K562 (cell line): ENCODE measurements at regions not wholly inside any gene's neighbourhood (a gene's known extent, or its start where the extent isn't known, plus 50 kb on each side); places are given as distances from the start of the nearest gene placed in this dataset.

Source experiments
- ATAC-seq: fragments of 200-7000 bp; cut with Tn5 transposase; 3 replicates; pipeline ENCODE4 v1.9.1; 2020; ENCODE audit warnings: moderate library complexity
- BruUV-seq: library from RNA; stranded (reverse); fragments of 400-500 nt; replicated peaks from 2 replicates; lab custom pipeline; 2021; lab: Mats Ljungman, UMichigan
- CTCF ChIA-PET: fragments of 300-600 bp; formaldehyde crosslinking; extraction: SDS; loops from one replicate; lab custom pipeline; 2021; ENCODE audit warnings: low intra/inter-chr PET ratio; lab: Yijun Ruan, JAX
- POLR2A ChIA-PET: fragments of 300-600, 350-650 bp; sonication (Branson Sonifier 250); formaldehyde crosslinking; extraction: SDS; loops from one replicate; lab custom pipeline; 2021; ENCODE audit warnings: antibody characterized with exemption, inconsistent platforms; lab: Yijun Ruan, JAX
- DNase-seq, 4 experiments: peaks; one replicate each; pipeline versions ENCODE4 v3.0.0 to v3.0.0-alpha.2; 2011 to 2018; ENCODE audit warnings: low spot score in 3 of 4, mixed read lengths in 3 of 4; ENCODE audit errors: extremely low read depth in 1 of 4
- FAIRE-seq: peaks from 2 replicates; lab custom pipeline; 2011; peaks lifted over from hg19 to GRCh38; lab: Jason Lieb, UNC
- H2AFZ ChIP-seq: 2 replicates; pipeline ENCODE4 v1.6.0; 2011; ENCODE audit warnings: low read depth, low read length, control low read depth, inconsistent platforms
- H3K27ac ChIP-seq: fragments of 200-600 bp; 3 replicates; pipeline ENCODE4 v1.8.0; 2011; ENCODE audit warnings: low read depth, mild to moderate bottlenecking, control low read depth, inconsistent platforms, low read length, moderate library complexity, mixed read lengths; ENCODE audit errors: extremely low read depth
- H3K27me3 ChIP-seq, 2 experiments: fragments of 300-600 bp in 1 of 2; 2 replicates in 1 of 2; 3 replicates in 1 of 2; pipeline versions ENCODE4 v1.6.0 to v1.8.0; 2011; ENCODE audit warnings: inconsistent platforms in 2 of 2, low read length in 2 of 2, mild to moderate bottlenecking in 1 of 2, mixed read lengths in 1 of 2, moderate library complexity in 1 of 2; ENCODE audit not compliant: control insufficient read depth in 2 of 2, insufficient read depth in 2 of 2
- H3K36me3 ChIP-seq: fragments of 300-600 bp; 3 replicates; pipeline ENCODE4 v1.8.0; 2011; ENCODE audit warnings: mild to moderate bottlenecking, low read length, inconsistent platforms; ENCODE audit not compliant: control insufficient read depth, insufficient read depth
- H3K4me1 ChIP-seq, 2 experiments: fragments of 200-600 bp in 1 of 2; replicated peaks in 1 of 2; 2 replicates in 1 of 2; 3 replicates in 1 of 2; pipeline versions ENCODE4 v1.5.1 to v1.8.0; 2011; ENCODE audit warnings: inconsistent platforms in 2 of 2, low read length in 2 of 2, mild to moderate bottlenecking in 1 of 2, mixed read lengths in 1 of 2, moderate library complexity in 1 of 2; ENCODE audit not compliant: control insufficient read depth in 2 of 2, insufficient read depth in 2 of 2
- H3K4me2 ChIP-seq: 2 replicates; pipeline ENCODE4 v1.6.1; 2011; ENCODE audit warnings: low read length, control low read depth, inconsistent platforms, mixed read lengths; ENCODE audit not compliant: insufficient read depth
- H3K4me3 ChIP-seq: fragments of 200-600 bp; sonication (generic), shearing (Covaris generic); 2 replicates; pipeline ENCODE4 v1.5.1; 2016; ENCODE audit warnings: control low read depth, inconsistent platforms
- H3K79me2 ChIP-seq: fragments of 200-600 bp; 3 replicates; pipeline ENCODE4 v1.8.0; 2011; ENCODE audit warnings: low read length, inconsistent platforms; ENCODE audit not compliant: control insufficient read depth, insufficient read depth
- H3K9ac ChIP-seq, 2 experiments: 2 replicates each; pipeline versions ENCODE4 v1.6.0 to v1.6.1; 2011; ENCODE audit warnings: low read depth in 2 of 2, low read length in 2 of 2, control low read depth in 1 of 2, inconsistent platforms in 1 of 2, mild to moderate bottlenecking in 1 of 2, mixed read lengths in 1 of 2; ENCODE audit not compliant: insufficient read depth in 1 of 2
- H3K9me1 ChIP-seq: one replicate; pipeline ENCODE4 v1.6.0; 2011; ENCODE audit warnings: inconsistent platforms, mild to moderate bottlenecking, low read length, moderate library complexity; ENCODE audit not compliant: control insufficient read depth, insufficient read depth
- H3K9me3 ChIP-seq: replicated peaks from 2 replicates; pipeline ENCODE4 v1.5.1; 2011; ENCODE audit warnings: low read depth, low read length, inconsistent platforms; ENCODE audit not compliant: control insufficient read depth, insufficient read depth
- H4K20me1 ChIP-seq: replicated peaks from 2 replicates; pipeline ENCODE4 v1.6.1; 2011; ENCODE audit warnings: low read length, inconsistent platforms, mixed read lengths; ENCODE audit not compliant: control insufficient read depth, insufficient read depth
- ARID1B ChIP-seq: fragments of 450-650 bp; IDR thresholded peaks from 2 replicates; pipeline ENCODE4 v1.6.1; 2016; ENCODE audit warnings: antibody characterized with exemption, mild to moderate bottlenecking, inconsistent platforms
- ATF4 ChIP-seq: fragments of 450-650 bp; formaldehyde crosslinking; IDR thresholded peaks from 2 replicates; pipeline ENCODE4 v1.4.0; 2022; ENCODE audit warnings: mild to moderate bottlenecking, moderate library complexity
- ELF1 ChIP-seq: fragments of 200-800 bp; sonication (Bioruptor generic); IDR thresholded peaks from 2 replicates; pipeline ENCODE4 v1.6.1; 2016; ENCODE audit warnings: missing genetic modification characterization, missing compliant biosample characterization
- FOXA1 ChIP-seq: fragments of 450-650 bp; IDR thresholded peaks from 2 replicates; pipeline ENCODE4 v1.6.1; 2016; ENCODE audit warnings: mild to moderate bottlenecking, borderline replicate concordance
- FUS ChIP-seq: fragments of 200-400 bp; formaldehyde crosslinking; optimal IDR thresholded peaks from 2 replicates; pipeline ENCODE3; 2017; ENCODE audit warnings: low read depth, low read length
- KLF13 ChIP-seq: fragments of 450-650 bp; IDR thresholded peaks from 2 replicates; pipeline ENCODE4 v1.6.1; 2016; ENCODE audit warnings: missing genetic modification characterization, low read depth, mild to moderate bottlenecking, missing compliant biosample characterization, moderate library complexity, borderline replicate concordance
- PCBP1 ChIP-seq: fragments of 200-400 bp; formaldehyde crosslinking; IDR thresholded peaks from 2 replicates; pipeline ENCODE4 v1.6.1; 2018; ENCODE audit warnings: mild to moderate bottlenecking, low read depth, low read length; ENCODE audit not compliant: poor library complexity, severe bottlenecking
- POLR2A ChIP-seq: fragments of 450-650 bp; conservative IDR thresholded peaks from 2 replicates; pipeline ENCODE4 v1.6.1; 2016
- POLR2AphosphoS2 ChIP-seq: IDR thresholded peaks from 2 replicates; pipeline ENCODE4 v1.6.1; 2012; ENCODE audit warnings: low read length, improper control_type of control experiment
- ZBTB17 ChIP-seq: fragments of 450-650 bp; formaldehyde crosslinking; IDR thresholded peaks from 2 replicates; pipeline ENCODE4 v1.4.0; 2020; ENCODE audit warnings: mild to moderate bottlenecking
- ZNF133 ChIP-seq: fragments of 250-450 bp; sonication (Bioruptor Pico); IDR thresholded peaks from 2 replicates; pipeline ENCODE4 v1.4.0; 2020; ENCODE audit warnings: mild to moderate bottlenecking
- ZNF347 ChIP-seq: fragments of 450-650 bp; formaldehyde crosslinking; IDR thresholded peaks from 2 replicates; pipeline ENCODE4 v1.4.0; 2020; ENCODE audit warnings: low read depth, mild to moderate bottlenecking, moderate library complexity
- whole genome bisulfite sequencing: fragments of 100-300 bp; shearing (Covaris generic); methylation state at CpG from one replicate; pipeline ENCODE4 v1.1.6; 2016; ENCODE audit warnings: low coverage, mixed read lengths; ENCODE audit not compliant: insufficient coverage; ENCODE audit errors: missing lambda C conversion rate; 5-methylcytosine and 5-hydroxymethylcytosine counted together
- in situ Hi-C: fragments of 300-500 bp; cut with MboI; formaldehyde crosslinking; loops from 4 replicates; pipeline ENCODE4 v1.15.0; 2018; ENCODE audit warnings: inconsistent platforms, mixed read lengths
- intact Hi-C: fragments of 100-400 bp; cut with micrococcal nuclease; formaldehyde crosslinking; loops from 2 replicates; pipeline ENCODE4 v1.14.2; 2022

DNA sequence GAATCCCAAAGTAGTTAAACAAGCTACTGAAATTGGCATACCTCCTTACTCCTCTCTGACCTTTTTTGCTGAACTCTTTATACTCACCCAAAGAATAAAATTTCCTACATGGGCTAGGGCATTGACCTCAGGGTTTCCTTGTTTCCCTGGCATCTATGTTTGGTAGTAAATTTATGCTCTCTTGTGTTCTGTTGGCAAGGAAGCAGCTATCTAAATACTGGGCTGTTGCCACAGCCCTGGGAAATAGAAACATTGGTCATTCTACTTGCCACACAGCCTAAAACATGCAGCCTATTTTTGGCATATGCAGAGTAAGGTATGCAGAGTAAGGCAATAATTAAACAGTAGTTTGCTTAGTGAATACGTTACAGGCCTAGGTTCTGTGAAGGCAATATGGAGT lies 351.4 kb downstream of the HLX start:
- no peak for ATAC-seq
- H3K4me2 ChIP-seq, result no peak overlapping the region
- no peak overlapping the region for H3K9ac ChIP-seq
- no peak for DNase-seq
- H3K9me3 ChIP-seq, result no peaks in the 10 kb centered on the region
- CTCF ChIA-PET, result no interaction called here
- POLR2A ChIA-PET, result no interaction called here
- no peaks in the 10 kb centered on the region for H3K79me2 ChIP-seq
- in situ Hi-C loops, result no loop called here
- no peak overlapping the region for H3K27ac ChIP-seq
- intact Hi-C loops, result no loop called here
- no peak overlapping the region for H2AFZ ChIP-seq
- TF ChIP-seq ARID1B (no peak), FUS (no peak), ZNF347 (no peak), ATF4 (CRISPR knock-in tag) (no peak), ZBTB17 (CRISPR knock-in tag) (no peak), FOXA1 (no peak), POLR2AphosphoS2 (no peak), PCBP1 (no peak), KLF13 (tag) (no peak), POLR2A (no peak), ZNF133 (no peak), ELF1 (tag) (no peak)
- TF ChIP-seq, all 486 proteins: peak for 0
- FAIRE-seq, result no peak
- H3K4me3 ChIP-seq, result no peak overlapping the region
- no peaks in the 10 kb centered on the region for H3K9me1 ChIP-seq
- no peaks in the 10 kb centered on the region for H4K20me1 ChIP-seq
- no peaks in the 10 kb centered on the region for H3K4me1 ChIP-seq
- no peaks in the 10 kb centered on the region for H3K27me3 ChIP-seq
- WGBS, result 0% methylated on average over 1 of the region's 1 CpG
- BruUV-seq, result no TSS peak
- H3K36me3 ChIP-seq, result no peaks in the 10 kb centered on the region
